ENCODE measurements at regions not wholly inside any gene's neighbourhood (a gene's known extent, or its start where the extent isn't known, plus 50 kb on each side); places are given as distances from the start of the nearest gene placed in this dataset.
"Not testable (repeated sequence)": the region's sequence is repeated elsewhere in the genome, so short reads cannot be mapped to it uniquely, and the experiment has no call there.

- no peak for TF ChIP-seq CTCF (IDR thresholded peaks at IDR 0.05; ENCODE audit: low read depth, low read length)
- H3K4me3 ChIP-seq (ENCODE audit: low read depth, low read length): no peak overlapping the region
- CTCF ChIA-PET: no interaction called here
- no peak overlapping the region for H3K27ac ChIP-seq (ENCODE audit: low read depth, low read length)
- no peaks in the 10 kb centered on the region for H3K27me3 ChIP-seq (ENCODE audit: control insufficient read depth, insufficient read depth, low read length)
- POLR2A ChIA-PET: no interaction called here
- H3K9me3 ChIP-seq (ENCODE audit: control insufficient read depth, insufficient read depth, low read length): no peaks in the 10 kb centered on the region
- DNase-seq (ENCODE audit: low read depth, low spot score): no peak
These were observed 206.8 kb downstream of the TXNL1 start for GRCh38 chr18:56431551-56431950.

- CTCF ChIA-PET: no interaction called here
- no peak for DNase-seq (ENCODE audit: low read depth, low spot score)
These were observed 214.8 kb downstream of the TXNL1 start for GRCh38 chr18:56423626-56424025.

GRCh38 chr18:56421647-56422046 lies 216.7 kb downstream of the TXNL1 start:
- CTCF ChIA-PET: no interaction called here
- Histone ChIP-seq H3K9me3 (ENCODE audit: control insufficient read depth, insufficient read depth, low read length) (no peaks in the 10 kb centered on the region), H3K27me3 (ENCODE audit: control insufficient read depth, insufficient read depth, low read length) (no peaks in the 10 kb centered on the region), H3K4me3 (ENCODE audit: low read depth, low read length) (no peak overlapping the region), H3K27ac (ENCODE audit: low read depth, low read length) (no peak overlapping the region)
- no peak for TF ChIP-seq CTCF (IDR thresholded peaks at IDR 0.05; ENCODE audit: low read depth, low read length)
- POLR2A ChIA-PET: no interaction called here
- no peak for DNase-seq (ENCODE audit: low read depth, low spot score)

More at GRCh38 chr18:56423626-56424025, 214.8 kb downstream of the TXNL1 start:
- Histone ChIP-seq H3K9me3 (ENCODE audit: control insufficient read depth, insufficient read depth, low read length) (no peaks in the 10 kb centered on the region), H3K27ac (ENCODE audit: low read depth, low read length) (no peak overlapping the region), H3K27me3 (ENCODE audit: control insufficient read depth, insufficient read depth, low read length) (no peaks in the 10 kb centered on the region), H3K4me3 (ENCODE audit: low read depth, low read length) (no peak overlapping the region)
- TF ChIP-seq CTCF (IDR thresholded peaks at IDR 0.05; ENCODE audit: low read depth, low read length): no peak
- POLR2A ChIA-PET: no interaction called here

- H3K27me3 ChIP-seq (ENCODE audit: control insufficient read depth, insufficient read depth, low read length); POLR2A ChIA-PET; H3K4me3 ChIP-seq (ENCODE audit: low read depth, low read length); DNase-seq (ENCODE audit: low read depth, low spot score); H3K27ac ChIP-seq (ENCODE audit: low read depth, low read length); H3K9me3 ChIP-seq (ENCODE audit: control insufficient read depth, insufficient read depth, low read length); CTCF ChIA-PET: not testable (repeated sequence)
These were observed 217.5 kb downstream of the TXNL1 start for GRCh38 chr18:56420868-56421267.

- DNase-seq (ENCODE audit: low read depth, low spot score): no peak
- no peak for TF ChIP-seq CTCF (IDR thresholded peaks at IDR 0.05; ENCODE audit: low read depth, low read length)
- ChIA-PET POLR2A (no interaction called here), CTCF (no interaction called here)
- no peak overlapping the region for H3K4me3 ChIP-seq (ENCODE audit: low read depth, low read length)
- no peak overlapping the region for H3K27ac ChIP-seq (ENCODE audit: low read depth, low read length)
- no peaks in the 10 kb centered on the region for H3K9me3 ChIP-seq (ENCODE audit: control insufficient read depth, insufficient read depth, low read length)
- no peaks in the 10 kb centered on the region for H3K27me3 ChIP-seq (ENCODE audit: control insufficient read depth, insufficient read depth, low read length)
These were observed 224.0 kb downstream of the TXNL1 start for GRCh38 chr18:56414357-56414756.

- CTCF ChIA-PET: no interaction called here
- Histone ChIP-seq H3K27me3 (ENCODE audit: control insufficient read depth, insufficient read depth, low read length) (no peaks in the 10 kb centered on the region), H3K4me3 (ENCODE audit: low read depth, low read length) (no peak overlapping the region), H3K9me3 (ENCODE audit: control insufficient read depth, insufficient read depth, low read length) (no peaks in the 10 kb centered on the region), H3K27ac (ENCODE audit: low read depth, low read length) (no peak overlapping the region)
- POLR2A ChIA-PET: no interaction called here
- DNase-seq (ENCODE audit: low read depth, low spot score): no peak
- TF ChIP-seq CTCF (IDR thresholded peaks at IDR 0.05; ENCODE audit: low read depth, low read length): no peak
These were observed 224.5 kb downstream of the TXNL1 start for GRCh38 chr18:56413862-56414261.

Measured in AG04450 (cell line).